IPS DF 4.7 (cell line): ENCODE measurements at regions not wholly inside any gene's neighbourhood (a gene's known extent, or its start where the extent isn't known, plus 50 kb on each side); places are given as distances from the start of the nearest gene placed in this dataset.
A peak's percentile ranks its signal among the peaks of the same experiment; 100 is the strongest.
"Not testable (repeated sequence)": the region's sequence is repeated elsewhere in the genome, so short reads cannot be mapped to it uniquely, and the experiment has no call there.

ENCODE experiments used
- DNase-seq: peaks from one replicate; pipeline ENCODE4 v3.0.0-alpha.2; 2013; ENCODE audit warnings: low spot score; ENCODE audit errors: extremely low read depth

DNA sequence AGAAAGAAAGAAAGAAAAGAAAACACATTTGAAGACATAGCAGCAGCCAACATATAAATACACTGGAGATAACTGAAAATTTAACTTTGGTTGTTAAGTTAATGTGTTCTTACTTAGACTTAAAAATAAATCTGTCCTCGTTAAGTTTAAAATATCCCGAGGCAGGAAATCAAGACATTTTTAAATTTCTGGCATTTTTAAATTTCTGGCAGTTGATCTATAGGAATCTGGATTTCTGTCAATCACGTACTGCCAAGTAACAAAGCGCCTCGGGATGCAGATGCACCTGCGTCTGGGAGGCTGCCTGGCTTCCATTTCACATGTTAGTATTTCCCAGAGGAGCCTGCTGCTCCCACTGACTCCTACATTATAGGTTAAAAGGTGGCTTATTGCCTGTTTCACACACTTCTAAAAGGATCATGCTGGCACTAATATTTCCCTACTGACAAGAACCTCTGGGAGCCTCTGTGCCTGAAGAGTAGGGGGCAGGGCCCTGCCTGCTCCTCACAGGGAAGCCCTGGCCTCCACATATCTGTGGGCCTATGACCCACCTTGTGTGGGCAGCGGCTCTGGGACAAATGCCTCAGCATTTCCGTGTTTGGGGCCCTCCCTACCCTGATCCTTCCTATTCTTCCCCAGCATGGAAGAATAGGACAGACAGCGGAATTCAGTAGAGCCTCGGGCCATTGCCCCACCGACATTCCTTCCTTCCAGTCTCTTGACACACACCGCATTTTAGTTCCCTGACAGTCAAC lies 62.8 kb upstream of the ATP12A start:
- no peak for DNase-seq

DNA sequence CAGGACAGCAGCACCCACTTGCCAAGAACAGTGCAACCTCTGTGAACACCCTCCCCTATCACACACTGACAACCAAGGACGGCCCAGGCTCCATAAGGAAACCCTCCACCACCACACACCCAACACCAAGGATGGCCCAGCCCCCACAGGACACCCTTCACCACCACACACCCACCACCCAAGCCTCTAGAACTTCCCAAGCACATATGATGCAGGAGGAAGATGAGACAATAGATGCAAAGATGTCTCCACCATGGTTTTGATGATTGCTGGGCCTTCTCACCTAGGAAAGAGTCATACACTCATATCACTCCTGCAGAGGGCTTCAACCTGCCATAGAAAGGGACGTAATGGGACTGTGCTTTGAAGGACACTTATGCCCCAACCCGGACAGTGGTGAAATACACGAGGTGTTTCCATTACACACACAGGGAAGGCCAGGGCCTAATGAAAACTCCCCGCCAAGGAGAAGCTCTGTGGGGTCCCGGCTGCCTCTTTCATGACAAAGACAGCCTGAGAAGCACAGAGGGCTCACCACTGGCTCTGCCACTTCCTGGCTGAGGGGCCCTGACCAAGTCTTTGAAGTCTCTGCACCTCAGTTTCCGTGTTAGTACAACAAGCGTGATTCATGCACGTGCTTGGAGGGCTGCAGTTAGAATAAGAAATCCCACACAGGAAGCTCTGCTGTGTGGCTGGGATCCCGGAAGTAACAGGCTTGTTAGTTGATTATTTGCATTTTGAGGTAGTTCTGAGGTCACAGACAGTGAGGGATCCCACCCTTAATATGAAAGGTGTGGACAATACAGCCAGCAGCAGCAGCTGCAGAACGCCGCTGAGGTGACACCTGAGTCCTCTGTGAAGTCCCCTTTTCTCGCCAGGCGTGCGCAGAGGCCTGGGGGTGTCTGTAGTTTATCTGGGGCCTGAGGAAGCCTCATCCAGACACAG lies 61.9 kb upstream of the ATP12A start:
- DNase-seq = no peak

DNA sequence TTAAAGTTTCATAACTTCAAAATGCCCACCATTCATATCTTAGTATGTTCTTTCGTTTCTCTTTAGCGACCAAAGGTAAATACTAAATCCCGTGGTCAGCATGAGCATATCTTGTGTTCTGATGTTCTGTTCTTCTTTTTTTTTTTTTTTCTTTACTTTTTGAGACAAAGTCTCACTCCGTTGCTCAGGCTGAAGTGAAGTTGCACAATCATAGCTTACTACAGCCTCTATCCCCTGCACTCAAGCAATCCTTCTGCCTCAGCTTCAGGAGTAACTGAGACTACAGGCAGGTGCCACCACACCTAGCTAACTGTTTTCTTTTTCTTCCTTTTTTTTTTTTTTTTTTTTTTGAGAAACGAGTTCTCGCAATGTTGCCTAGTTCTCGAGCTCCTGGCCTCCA lies 60.9 kb upstream of the ATP12A start:
- DNase-seq = no peak

DNA sequence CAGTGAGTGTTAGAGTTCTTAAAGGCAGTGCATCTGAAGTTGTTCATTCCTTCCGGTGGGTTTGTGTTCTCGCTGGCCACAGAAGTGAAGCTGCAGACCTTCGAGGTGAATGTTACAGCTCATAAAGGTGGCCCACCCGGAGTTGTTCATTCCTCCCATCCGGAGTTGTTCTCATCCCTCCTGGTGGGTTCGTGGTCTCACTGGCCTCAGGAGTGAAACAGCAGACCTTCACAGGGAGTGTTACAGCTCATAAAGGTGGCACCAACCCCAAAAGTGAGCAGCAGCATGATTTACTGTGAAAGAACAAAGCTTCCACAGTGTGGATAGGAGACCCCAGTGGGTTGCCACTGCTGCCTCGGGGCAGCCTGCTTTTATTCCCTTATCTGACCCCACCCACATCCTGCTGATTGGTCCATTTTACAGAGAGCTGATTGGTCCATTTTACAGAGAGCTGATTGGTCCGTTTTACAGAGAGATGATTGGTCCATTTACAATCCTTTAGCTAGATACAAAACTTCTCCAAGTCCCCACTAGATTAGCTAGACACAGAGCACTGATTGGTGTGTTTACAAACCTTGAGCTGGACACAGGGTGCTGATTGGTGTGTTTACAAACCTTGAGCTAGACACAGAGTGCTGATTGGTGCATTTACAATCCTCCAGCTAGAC lies 57.6 kb upstream of the ATP12A start:
- not testable (repeated sequence) for DNase-seq

DNA sequence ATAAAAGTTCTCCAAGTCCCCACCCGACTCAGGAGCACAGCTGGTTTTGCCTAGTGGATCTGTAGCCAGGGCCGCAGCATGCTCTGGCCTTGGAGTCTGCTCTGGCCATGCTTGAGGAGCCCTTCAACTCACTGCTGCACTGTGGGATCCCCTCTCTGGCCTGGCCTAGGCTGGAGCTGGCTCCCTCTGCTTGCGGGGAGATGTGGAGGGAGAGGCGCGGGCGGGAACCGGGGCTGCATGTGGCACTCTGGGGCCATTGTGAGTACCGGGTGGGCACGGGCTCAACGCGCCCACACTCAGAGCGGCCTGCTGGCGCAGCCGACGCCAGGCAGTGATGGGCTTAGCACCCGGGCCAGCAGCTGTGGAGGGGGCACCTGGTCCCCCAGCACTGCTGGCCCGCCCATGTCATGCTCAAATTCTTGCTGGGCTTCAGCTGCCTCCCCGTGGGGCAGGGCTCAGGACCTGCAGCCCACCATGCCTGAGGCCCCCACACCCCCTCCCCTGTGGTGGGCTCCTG lies 57.0 kb upstream of the ATP12A start:
- DNase-seq = no peak

DNA sequence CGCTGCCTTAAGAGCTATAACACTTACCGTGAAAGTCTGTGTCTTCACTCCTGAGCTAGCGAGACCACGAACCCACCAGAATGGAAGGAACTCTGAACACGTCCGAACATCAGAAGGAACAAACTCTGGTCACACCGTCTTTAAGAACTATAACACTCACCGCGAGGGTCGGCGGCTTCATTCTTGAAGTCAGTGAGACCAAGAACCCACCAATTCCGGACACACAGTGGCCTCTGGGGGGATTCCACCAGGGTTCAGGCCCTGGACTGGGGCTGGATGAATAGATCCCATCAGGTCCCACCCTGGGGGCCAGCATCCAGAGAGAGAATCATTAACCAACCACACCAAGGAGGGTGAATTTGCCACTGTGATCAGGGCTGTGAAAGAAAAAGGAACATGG lies 55.8 kb upstream of the ATP12A start:
- no peak for DNase-seq

DNA sequence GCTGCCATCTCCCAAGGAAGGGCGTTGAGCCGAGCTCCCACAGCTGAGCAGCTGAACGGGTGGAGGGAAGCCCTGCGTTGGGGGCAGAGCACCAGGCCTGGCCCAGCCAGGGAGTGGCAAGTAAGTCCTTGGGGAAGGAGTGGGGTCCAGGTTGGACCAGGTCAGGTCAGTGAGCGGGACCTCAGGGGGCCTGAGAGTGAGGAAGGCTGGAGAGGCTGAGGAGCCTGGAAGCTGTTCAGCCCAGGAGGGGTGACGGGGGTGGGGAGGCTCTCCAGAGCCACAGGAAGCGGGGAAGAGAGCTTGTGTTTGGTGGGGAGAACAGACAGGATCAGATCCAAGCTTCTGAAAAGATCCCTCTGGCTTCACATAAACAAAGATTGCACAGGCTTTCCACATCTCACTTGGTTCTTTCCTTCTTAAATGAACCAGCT lies 55.4 kb upstream of the ATP12A start:
- DNase-seq = no peak

DNA sequence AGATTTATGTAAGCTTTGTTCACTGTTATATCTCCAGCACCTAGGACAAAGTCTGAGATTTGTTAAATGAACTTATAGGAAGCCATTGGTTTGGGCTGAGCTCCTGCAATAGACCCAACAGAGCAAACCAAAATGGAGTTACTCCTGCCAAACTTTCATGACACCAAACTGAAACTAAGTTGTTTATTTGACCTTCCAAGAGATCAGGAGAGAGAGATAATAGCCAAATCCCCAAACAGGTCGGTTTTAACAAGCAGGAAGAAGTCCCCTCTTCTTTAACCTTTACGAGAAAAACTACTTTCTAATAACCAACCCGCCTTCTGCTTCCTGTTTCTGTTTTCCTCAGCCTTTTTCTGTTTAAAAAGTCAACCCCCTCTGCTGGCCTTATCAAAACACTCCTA lies 54.9 kb upstream of the ATP12A start:
- no peak for DNase-seq

DNA sequence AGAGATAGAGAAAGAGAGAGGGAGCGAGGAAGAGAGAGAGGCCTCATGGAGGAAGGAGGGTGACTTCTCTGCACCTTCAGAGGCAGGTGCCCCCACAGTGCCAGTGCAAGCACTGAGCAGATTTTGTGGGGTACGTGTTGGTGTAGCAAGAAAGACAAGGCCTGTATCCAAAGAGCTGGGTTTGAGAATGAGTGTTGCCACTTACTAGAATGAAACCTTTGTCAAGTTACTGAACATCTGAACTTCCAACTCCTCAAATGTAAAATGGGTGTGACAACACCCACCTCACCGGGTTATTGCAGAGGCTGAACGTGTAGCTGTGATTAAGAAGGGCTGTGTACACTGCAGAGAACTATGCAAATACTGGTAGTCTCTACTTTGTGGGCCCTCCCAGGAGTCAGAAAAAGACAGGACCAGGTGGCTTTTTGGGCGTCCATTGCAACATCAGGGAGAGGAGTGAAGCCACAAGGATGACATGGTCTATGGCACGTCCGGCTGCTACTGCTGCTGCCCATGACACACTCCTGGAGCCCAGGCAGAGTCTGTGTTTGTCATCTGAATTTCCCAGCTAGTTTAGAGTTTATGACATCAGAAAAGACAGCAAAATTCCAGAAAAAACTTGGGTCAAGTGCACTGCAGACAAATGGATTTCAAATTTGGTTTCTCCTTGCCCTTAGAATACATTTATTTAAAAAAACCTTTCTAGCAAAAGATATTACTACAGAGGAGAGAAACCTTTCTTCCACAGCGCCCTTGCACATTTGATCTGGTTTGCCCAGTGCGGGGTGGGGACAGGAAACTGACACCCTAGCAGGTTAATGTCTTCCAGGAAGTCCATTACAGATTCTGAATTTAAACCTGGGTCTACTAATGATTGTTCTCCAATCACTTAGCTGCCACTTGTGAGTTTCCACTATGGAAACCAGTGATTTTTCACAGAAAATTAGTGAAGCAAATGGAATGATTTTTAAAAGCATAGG lies 54.0 kb upstream of the ATP12A start:
- DNase-seq = no peak

DNA sequence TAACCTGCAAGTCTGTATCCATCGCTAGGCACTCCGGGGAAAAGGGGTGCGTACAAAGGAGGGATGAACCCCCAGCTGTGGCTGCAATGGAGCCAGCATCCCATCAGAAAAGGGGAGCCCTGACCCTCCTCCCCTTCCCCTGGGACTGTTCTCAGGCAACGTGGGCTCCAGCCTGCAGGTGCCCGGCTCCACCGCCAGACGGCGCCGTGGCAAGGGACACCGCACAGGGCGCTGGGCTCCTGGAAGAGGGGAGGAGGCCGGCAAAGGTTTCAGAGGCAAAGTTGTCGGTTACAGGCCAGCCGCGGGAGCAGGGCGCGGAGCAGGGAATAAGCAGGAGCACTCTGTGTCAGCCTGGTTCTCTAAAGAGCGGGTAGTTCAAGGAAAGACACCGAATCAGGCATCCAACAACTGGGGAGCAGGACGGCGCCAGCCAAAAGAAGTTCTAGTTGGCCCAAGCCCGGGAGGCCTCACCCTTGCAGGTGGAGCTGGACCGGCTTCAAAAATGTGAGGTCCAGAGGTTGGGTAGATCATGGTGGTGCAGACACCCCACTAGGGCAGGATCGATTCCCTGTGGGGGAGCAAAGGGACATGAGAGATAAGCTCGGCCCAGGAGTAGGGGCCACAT lies 53.0 kb upstream of the ATP12A start:
- peak; percentile 46 for DNase-seq

DNA sequence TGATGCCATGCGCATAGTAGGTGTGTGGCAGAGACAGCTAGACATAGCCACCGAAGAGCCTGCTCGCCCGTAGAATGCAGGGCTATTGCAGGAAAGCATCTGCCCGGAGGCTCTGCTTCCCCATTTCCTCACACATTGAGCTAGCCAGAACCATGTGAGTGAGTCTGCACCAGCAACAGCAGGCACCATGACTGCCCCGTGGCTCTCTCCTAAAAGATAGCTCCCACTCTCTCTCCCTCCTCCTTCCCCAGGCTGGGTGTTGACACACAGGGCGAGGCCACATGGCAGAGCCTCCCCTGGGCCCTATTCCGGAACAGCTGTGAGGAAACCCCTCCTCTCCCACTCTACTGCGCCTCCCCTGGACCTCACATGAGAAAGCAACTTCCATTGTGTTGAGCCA lies 52.3 kb upstream of the ATP12A start:
- no peak for DNase-seq

DNA sequence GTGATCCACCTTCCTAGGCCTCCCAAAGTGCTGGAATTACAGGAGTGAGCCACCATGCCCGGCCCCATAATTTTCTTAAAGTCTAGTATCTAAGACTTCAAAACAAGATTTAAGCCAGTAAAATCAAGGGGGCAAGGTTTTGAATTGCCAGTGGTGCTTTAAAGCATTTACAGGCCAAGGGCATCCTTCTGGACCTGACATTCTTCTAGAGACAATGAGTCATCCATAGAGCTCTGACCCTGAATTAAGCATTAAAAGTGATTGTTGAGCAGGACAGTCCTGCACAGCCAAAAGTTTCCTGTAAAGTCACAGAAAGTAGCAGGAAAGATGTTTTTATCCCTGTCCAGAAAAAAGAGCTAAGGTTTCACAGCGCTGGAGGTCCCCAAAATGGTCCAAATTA lies 50.9 kb upstream of the ATP12A start:
- no peak for DNase-seq

DNA sequence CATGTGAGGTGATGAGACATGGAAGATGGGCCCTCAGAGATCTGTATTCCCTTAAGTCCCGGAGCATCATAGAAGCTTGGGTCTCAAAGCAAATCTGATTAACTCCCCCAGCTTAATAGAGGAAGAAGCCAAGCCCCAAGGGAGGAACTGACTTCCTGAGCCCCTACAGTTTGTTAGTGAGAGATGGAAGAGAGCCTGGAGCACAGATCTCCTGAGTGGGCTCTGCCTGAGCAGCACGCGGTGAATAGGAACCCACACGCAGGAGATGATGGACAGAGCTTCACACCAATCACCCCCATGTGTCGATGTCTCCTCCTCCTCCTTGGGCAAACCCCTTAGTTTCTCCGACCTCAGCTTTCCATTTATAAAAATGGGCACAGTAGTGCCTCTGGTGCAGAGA lies 50.1 kb upstream of the ATP12A start:
- DNase-seq = no peak
